Upper lobe of left lung (tissue), 6 donors: ENCODE measurements at regions not wholly inside any gene's neighbourhood (a gene's known extent, or its start where the extent isn't known, plus 50 kb on each side); places are given as distances from the start of the nearest gene placed in this dataset.

ENCODE experiments used
- ATAC-seq, 2 donors: fragments of 200-7000 bp; cut with Tn5 transposase; one replicate each; pipeline ENCODE4 v1.9.1; 2022; ENCODE audit warnings: mild to moderate bottlenecking in 2 of 2, moderate library complexity in 2 of 2; ENCODE audit not compliant: low FRiP score in 2 of 2
- DNase-seq, 2 donors: peaks; one replicate each; pipeline ENCODE4 v3.0.0-alpha.2; 2019 to 2020
- H3K27ac ChIP-seq, 4 donors: fragments of 200-600 bp; sonication (generic); one replicate each; pipeline ENCODE4 v1.5.1; 2016 to 2019
- H3K27me3 ChIP-seq, 4 donors: fragments of 200-600 bp; sonication (generic); one replicate each; pipeline ENCODE4 v1.5.1; 2017 to 2019
- H3K36me3 ChIP-seq, 4 donors: fragments of 200-600 bp; sonication (generic); one replicate each; pipeline ENCODE4 v1.5.1; 2016 to 2019
- H3K4me1 ChIP-seq, 4 donors: fragments of 200-600 bp; sonication (generic); one replicate each; pipeline ENCODE4 v1.5.1; 2018 to 2019
- H3K4me3 ChIP-seq, 4 donors: fragments of 200-600 bp; sonication (generic); one replicate each; pipeline ENCODE4 v1.5.1; 2017 to 2019; ENCODE audit warnings: mild to moderate bottlenecking in 2 of 4, moderate library complexity in 1 of 4
- H3K9me3 ChIP-seq, 4 donors: fragments of 200-600 bp; sonication (generic); one replicate each; pipeline ENCODE4 v1.5.1; 2018 to 2019
- EP300 ChIP-seq, 4 donors: sonication (generic); formaldehyde crosslinking; IDR thresholded peaks; one replicate each; pipeline ENCODE4 v1.5.1; 2017; ENCODE audit warnings: antibody characterized with exemption in 4 of 4, control low read depth in 2 of 4
- POLR2A ChIP-seq, 4 donors: fragments of 450-650 bp; IDR thresholded peaks; one replicate each; pipeline ENCODE4 v1.5.1; 2016 to 2017; ENCODE audit warnings: antibody characterized with exemption in 4 of 4, mild to moderate bottlenecking in 2 of 4
- POLR2AphosphoS5 ChIP-seq, 2 donors: sonication (generic); formaldehyde crosslinking; IDR thresholded peaks; one replicate each; pipeline ENCODE4 v1.5.1; 2017; ENCODE audit warnings: antibody characterized with exemption in 2 of 2
- whole genome bisulfite sequencing, 2 donors: methylation state at CpG; one replicate each; pipeline ENCODE4 v1.1.5; 2017 to 2018; 5-methylcytosine and 5-hydroxymethylcytosine counted together
- TF ChIP-seq, protein P1 (sequence below), 6 experiments: fragments of 450-650 bp in 4 of 6; fragments of 200-600 bp in 2 of 6; sonication (generic) in 2 of 6; IDR thresholded peaks; one replicate each; pipeline ENCODE4 v1.5.1; 2016 to 2019; ENCODE audit warnings: antibody characterized with exemption in 6 of 6
- donor health status: DM: no; HTN: no; CAD: no; lungs with moderate emphysema.
- donor health status: DM: no; HTN: yes; CAD: no; lungs with severe emphysema.

DNA sequence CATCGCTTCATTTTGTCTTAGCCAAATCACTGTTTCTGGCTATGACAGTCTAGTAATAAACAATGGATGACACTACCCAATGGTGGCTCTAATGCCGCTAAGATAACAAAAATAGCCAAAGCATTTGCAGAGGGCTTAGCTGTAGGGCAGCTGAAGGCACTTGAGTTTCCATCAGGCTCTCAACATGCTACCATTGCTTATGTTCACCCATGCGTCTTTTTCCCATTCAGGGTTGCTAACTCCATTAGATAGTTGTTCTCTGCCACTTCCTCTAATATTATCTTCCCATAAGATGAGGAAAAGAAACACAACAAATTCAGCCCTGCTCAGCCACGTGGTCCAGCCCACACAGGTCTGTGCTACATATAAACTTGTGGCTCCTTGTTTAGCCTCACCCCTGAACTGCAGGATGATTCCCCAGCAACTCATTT lies 159.6 kb downstream of the TOMM20 start:
- 70% methylated on average over 4 of the region's 4 CpGs for WGBS, 2 donors
- DNase-seq (no peak), ATAC-seq (no peak)
- Histone ChIP-seq H3K9me3 (no peaks in the 10 kb centered on the region), H3K4me1 (peaks cover 44 to 59% (median 46%) of the 10 kb centered on the region in 4 donors), H3K4me3 (no peak overlapping the region), H3K36me3 (no peaks in the 10 kb centered on the region), H3K27me3 (no peaks in the 10 kb centered on the region), H3K27ac (peak overlapping the region; percentile 81 to 86 (median 82))
- no peak for TF ChIP-seq EP300 (IDR thresholded peaks at IDR 0.05)
- no peak for TF ChIP-seq POLR2A (IDR thresholded peaks at IDR 0.05)
- TF ChIP-seq, protein P1, sequence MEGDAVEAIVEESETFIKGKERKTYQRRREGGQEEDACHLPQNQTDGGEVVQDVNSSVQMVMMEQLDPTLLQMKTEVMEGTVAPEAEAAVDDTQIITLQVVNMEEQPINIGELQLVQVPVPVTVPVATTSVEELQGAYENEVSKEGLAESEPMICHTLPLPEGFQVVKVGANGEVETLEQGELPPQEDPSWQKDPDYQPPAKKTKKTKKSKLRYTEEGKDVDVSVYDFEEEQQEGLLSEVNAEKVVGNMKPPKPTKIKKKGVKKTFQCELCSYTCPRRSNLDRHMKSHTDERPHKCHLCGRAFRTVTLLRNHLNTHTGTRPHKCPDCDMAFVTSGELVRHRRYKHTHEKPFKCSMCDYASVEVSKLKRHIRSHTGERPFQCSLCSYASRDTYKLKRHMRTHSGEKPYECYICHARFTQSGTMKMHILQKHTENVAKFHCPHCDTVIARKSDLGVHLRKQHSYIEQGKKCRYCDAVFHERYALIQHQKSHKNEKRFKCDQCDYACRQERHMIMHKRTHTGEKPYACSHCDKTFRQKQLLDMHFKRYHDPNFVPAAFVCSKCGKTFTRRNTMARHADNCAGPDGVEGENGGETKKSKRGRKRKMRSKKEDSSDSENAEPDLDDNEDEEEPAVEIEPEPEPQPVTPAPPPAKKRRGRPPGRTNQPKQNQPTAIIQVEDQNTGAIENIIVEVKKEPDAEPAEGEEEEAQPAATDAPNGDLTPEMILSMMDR (IDR thresholded peaks at IDR 0.05), result no peak
- TF ChIP-seq POLR2AphosphoS5 (IDR thresholded peaks at IDR 0.05), result no peak

DNA sequence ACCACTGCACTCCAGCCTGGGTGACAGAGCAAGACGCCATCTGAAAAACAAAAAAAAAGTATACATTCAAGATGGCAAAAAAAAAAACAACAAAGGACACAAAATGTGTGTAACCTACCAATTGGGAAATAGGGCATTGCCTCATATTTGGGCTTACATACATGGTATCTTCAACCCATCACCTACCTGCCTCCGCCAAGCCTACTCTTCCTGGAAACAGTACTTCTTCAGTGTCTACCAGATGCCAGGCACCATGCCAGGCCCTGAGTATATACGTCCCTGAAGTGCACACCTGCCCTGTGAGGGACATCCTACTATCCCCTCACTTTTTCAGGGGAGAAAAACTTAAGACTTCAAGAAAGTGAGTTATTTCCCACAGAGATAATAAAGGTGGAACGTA lies 160.2 kb downstream of the TOMM20 start:
- Histone ChIP-seq H3K27me3 (no peaks in the 10 kb centered on the region), H3K36me3 (no peaks in the 10 kb centered on the region), H3K4me3 (no peak overlapping the region), H3K4me1 (peaks cover 50 to 65% (median 52%) of the 10 kb centered on the region in 4 donors), H3K27ac (peak overlapping the region in 3 of 4 donors; percentile 81 to 86 (median 82)), H3K9me3 (no peaks in the 10 kb centered on the region)
- DNase-seq, result no peak
- no peak for TF ChIP-seq POLR2AphosphoS5 (IDR thresholded peaks at IDR 0.05)
- no peak for TF ChIP-seq EP300 (IDR thresholded peaks at IDR 0.05)
- TF ChIP-seq POLR2A (IDR thresholded peaks at IDR 0.05), result no peak
- TF ChIP-seq, protein P1 (IDR thresholded peaks at IDR 0.05), result no peak
- WGBS, 2 donors, result 73 to 90% methylated on average over 4 of the region's 4 CpGs
- no peak for ATAC-seq

DNA sequence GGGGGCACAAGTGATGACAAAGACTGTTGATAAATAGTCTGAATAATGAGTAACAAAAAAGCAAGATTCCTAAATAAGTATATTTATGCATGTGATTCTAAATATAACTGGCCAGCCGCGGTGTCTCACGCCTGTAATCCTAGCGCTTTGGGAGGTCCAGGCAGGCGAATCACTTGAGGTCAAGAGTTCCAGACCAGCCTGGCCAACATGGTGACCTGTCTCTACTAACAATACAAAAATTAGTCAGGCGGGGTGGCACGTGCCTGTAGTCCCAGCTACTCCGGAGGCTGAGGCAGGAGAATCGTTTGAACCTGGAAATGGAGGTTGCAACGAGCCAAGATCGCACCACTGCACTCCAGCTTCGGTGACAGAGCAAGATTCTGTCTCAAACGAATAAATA lies 161.5 kb downstream of the TOMM20 start:
- H3K27me3 ChIP-seq, result no peaks in the 10 kb centered on the region
- TF ChIP-seq POLR2AphosphoS5 (IDR thresholded peaks at IDR 0.05) (no peak), POLR2A (IDR thresholded peaks at IDR 0.05) (no peak), EP300 (IDR thresholded peaks at IDR 0.05) (no peak)
- TF ChIP-seq, protein P1 (IDR thresholded peaks at IDR 0.05), result no peak
- peak overlapping the region in 1 of 4 donors; percentile 86 for H3K27ac ChIP-seq
- 95% methylated on average over 13 of the region's 13 CpGs for WGBS, 2 donors
- H3K9me3 ChIP-seq, result no peaks in the 10 kb centered on the region
- no peak for DNase-seq
- peaks cover 63 to 70% (median 64%) of the 10 kb centered on the region in 4 donors for H3K4me1 ChIP-seq
- ATAC-seq, result no peak
- H3K36me3 ChIP-seq, result no peaks in the 10 kb centered on the region
- no peak overlapping the region for H3K4me3 ChIP-seq

DNA sequence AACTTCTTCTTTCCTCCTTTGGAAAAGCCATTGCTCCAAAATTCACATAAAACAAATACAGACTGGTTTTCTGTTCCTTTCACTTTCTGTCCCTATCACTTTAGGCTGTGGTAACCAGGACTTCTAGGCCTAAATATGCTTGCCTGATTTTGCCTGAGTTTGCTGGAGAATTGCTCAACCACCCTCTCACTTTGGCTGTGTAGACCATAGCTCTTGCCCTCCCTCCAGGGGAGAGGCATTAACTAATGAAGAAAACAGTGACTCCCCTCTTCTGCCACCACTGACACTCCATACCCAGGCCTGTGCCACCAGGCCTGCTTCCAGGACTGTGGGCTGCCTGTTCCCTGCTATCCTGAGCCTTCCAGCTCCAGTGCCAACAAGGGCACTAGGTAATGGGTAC lies 163.5 kb downstream of the TOMM20 start:
- ATAC-seq (no peak), DNase-seq (no peak)
- peak overlapping the region; percentile 48 to 89 (median 88) for H3K27ac ChIP-seq
- H3K4me1 ChIP-seq, result peaks cover 65 to 70% (median 66%) of the 10 kb centered on the region in 4 donors
- TF ChIP-seq POLR2AphosphoS5 (IDR thresholded peaks at IDR 0.05) (no peak), POLR2A (IDR thresholded peaks at IDR 0.05) (no peak), EP300 (IDR thresholded peaks at IDR 0.05) (no peak)
- TF ChIP-seq, protein P1 (IDR thresholded peaks at IDR 0.05), result no peak
- no peaks in the 10 kb centered on the region for H3K27me3 ChIP-seq
- H3K9me3 ChIP-seq, result no peaks in the 10 kb centered on the region
- H3K36me3 ChIP-seq, result no peaks in the 10 kb centered on the region
- H3K4me3 ChIP-seq, result no peak overlapping the region
